ENCODE measurements at regions not wholly inside any gene's neighbourhood (a gene's known extent, or its start where the extent isn't known, plus 50 kb on each side); places are given as distances from the start of the nearest gene placed in this dataset.

DNA sequence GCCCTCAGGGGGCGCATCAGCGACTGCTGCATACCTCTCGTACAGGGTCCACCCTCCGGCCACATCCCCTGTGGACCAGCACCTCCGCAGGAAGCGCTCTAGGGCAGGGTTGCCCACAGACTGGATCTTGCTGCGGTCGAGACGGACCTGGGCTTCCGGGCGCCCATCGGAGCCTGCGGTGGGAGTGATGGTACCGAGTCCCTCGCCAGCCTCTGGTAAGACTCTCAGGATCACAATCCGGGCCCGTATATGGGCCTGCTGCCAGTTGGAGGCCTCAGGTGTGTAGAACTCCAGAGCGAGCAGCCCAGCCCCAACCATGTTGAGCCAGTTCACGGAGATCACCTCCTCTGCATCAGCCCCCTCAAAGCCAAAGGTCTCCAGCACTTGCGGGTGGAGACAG lies 323.0 kb downstream of the ANXA1 start:
- no peaks in the 10 kb centered on the region for H3K27me3 ChIP-seq
- no peak overlapping the region for H3K27ac ChIP-seq
- no peaks in the 10 kb centered on the region for H3K4me1 ChIP-seq
- in situ Hi-C loops (cut with MboI; ENCODE audit: low sequenced_read_pairs in 4 of 4), result loop anchor here in 1 of 4 donors (25.0 kb wide), 1 partner anchor 113 kb away; no protein-coding TSS in a partner anchor
- intact Hi-C loops (cut with DNase I; ENCODE audit: low total_unique reads), result no loop called here
- H3K9me3 ChIP-seq, result no peaks in the 10 kb centered on the region
- ATAC-seq (no peak), DNase-seq (no peak)
- no peak overlapping the region for H3K4me3 ChIP-seq
- no peaks in the 10 kb centered on the region for H3K36me3 ChIP-seq
- no peak for TF ChIP-seq POLR2A (IDR thresholded peaks at IDR 0.05)
- TF ChIP-seq, protein P1, sequence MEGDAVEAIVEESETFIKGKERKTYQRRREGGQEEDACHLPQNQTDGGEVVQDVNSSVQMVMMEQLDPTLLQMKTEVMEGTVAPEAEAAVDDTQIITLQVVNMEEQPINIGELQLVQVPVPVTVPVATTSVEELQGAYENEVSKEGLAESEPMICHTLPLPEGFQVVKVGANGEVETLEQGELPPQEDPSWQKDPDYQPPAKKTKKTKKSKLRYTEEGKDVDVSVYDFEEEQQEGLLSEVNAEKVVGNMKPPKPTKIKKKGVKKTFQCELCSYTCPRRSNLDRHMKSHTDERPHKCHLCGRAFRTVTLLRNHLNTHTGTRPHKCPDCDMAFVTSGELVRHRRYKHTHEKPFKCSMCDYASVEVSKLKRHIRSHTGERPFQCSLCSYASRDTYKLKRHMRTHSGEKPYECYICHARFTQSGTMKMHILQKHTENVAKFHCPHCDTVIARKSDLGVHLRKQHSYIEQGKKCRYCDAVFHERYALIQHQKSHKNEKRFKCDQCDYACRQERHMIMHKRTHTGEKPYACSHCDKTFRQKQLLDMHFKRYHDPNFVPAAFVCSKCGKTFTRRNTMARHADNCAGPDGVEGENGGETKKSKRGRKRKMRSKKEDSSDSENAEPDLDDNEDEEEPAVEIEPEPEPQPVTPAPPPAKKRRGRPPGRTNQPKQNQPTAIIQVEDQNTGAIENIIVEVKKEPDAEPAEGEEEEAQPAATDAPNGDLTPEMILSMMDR (IDR thresholded peaks at IDR 0.05 in 4 of 5, conservative IDR thresholded peaks at IDR 0.05 in 1 of 5), result no peak

DNA sequence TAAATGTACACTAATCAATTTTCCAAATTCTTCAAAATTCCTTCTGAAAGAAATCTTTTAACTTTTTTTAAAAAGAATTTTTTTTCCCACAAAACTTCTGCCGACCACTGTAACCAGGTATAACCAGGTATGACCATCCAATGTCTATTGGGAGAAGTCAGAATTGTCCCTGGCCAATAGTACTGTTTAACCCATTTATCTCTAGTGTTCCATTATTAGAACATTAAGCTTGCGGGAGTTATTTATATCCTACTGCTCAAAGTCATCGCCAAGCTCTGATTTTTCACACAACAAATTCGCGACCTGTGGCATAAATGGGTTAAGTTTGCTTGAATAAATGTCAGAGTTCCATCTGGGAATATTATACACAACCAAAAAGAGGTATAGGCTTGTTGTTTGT lies 343.2 kb downstream of the ANXA1 start:
- no peak for TF ChIP-seq POLR2A (IDR thresholded peaks at IDR 0.05)
- TF ChIP-seq, protein P1 (IDR thresholded peaks at IDR 0.05 in 4 of 5, conservative IDR thresholded peaks at IDR 0.05 in 1 of 5), result no peak
- H3K4me3 ChIP-seq, result no peak overlapping the region
- intact Hi-C loops (cut with DNase I; ENCODE audit: low total_unique reads), result no loop called here

DNA sequence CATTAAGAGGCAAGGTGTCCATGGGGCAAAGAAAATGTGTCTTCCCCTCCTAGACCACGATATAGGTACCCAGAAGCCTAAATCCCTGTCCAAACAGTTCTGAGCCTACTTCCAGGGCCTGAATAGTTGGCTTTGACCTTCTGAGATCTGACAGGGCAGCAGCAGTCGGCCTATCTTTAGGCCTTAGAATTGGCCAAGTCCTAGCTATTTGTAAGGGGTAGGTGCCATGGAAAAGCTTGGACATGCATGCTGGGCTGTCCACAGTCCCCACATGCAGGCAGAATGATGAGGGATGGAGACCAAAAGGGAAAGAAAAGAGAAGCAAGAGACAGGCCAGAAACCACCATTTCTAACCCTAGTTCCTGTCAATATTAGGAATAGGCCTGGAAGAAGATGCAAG lies 346.1 kb downstream of the ANXA1 start:
- Histone ChIP-seq H3K36me3 (no peaks in the 10 kb centered on the region), H3K4me3 (no peak overlapping the region), H3K27me3 (no peaks in the 10 kb centered on the region), H3K27ac (no peak overlapping the region), H3K9me3 (no peaks in the 10 kb centered on the region), H3K4me1 (no peaks in the 10 kb centered on the region)
- no peak for DNase-seq
- intact Hi-C loops (cut with DNase I; ENCODE audit: low total_unique reads) (no loop called here), in situ Hi-C loops (cut with MboI; ENCODE audit: low sequenced_read_pairs in 4 of 4) (loop anchor here in 1 of 4 donors (25.0 kb wide), 1 partner anchor 90 kb away; no protein-coding TSS in a partner anchor)
- no peak for TF ChIP-seq POLR2A (IDR thresholded peaks at IDR 0.05)
- TF ChIP-seq, protein P1 (IDR thresholded peaks at IDR 0.05 in 4 of 5, conservative IDR thresholded peaks at IDR 0.05 in 1 of 5), result no peak
- ATAC-seq, result no peak

More for the DNA sequence above, 343.2 kb downstream of the ANXA1 start:
- Histone ChIP-seq H3K27me3 (no peaks in the 10 kb centered on the region), H3K27ac (no peak overlapping the region), H3K36me3 (no peaks in the 10 kb centered on the region), H3K4me1 (no peaks in the 10 kb centered on the region), H3K9me3 (no peaks in the 10 kb centered on the region)
- ATAC-seq (no peak), DNase-seq (no peak)
- in situ Hi-C loops (cut with MboI; ENCODE audit: low sequenced_read_pairs in 4 of 4), result loop anchor here in 1 of 4 donors (25.0 kb wide), 1 partner anchor 92 kb away; no protein-coding TSS in a partner anchor

DNA sequence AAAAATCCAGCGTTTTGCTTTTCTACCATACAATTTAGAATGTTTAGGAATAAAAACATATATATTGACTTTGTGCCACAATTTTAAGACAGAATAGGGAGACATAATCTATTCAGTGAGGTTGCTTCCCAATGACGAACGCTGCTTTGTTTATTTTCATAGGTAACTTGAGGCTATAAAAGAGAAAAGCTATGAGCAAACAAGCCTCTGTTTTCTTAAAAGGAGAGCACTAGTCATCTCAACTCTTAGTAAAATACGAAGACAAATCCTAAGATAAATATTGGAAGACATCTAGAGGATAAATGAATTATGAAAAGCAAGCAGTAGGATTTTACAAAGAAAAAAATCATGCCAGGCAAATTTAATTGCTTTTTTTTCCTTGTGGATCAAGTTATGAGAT lies 363.6 kb downstream of the ANXA1 start:
- H3K27ac ChIP-seq, result no peak overlapping the region
- no peaks in the 10 kb centered on the region for H3K27me3 ChIP-seq
- no peak overlapping the region for H3K4me3 ChIP-seq
- TF ChIP-seq, protein P1 (IDR thresholded peaks at IDR 0.05 in 4 of 5, conservative IDR thresholded peaks at IDR 0.05 in 1 of 5), result no peak
- no peak for TF ChIP-seq POLR2A (IDR thresholded peaks at IDR 0.05)
- no peaks in the 10 kb centered on the region for H3K9me3 ChIP-seq
- intact Hi-C loops (cut with DNase I; ENCODE audit: low total_unique reads) (no loop called here), in situ Hi-C loops (cut with MboI; ENCODE audit: low sequenced_read_pairs in 4 of 4) (loop anchor here in 1 of 4 donors (25.0 kb wide), 1 partner anchor 103 kb away; no protein-coding TSS in a partner anchor)
- ATAC-seq (no peak), DNase-seq (no peak)
- H3K4me1 ChIP-seq, result no peaks in the 10 kb centered on the region
- no peaks in the 10 kb centered on the region for H3K36me3 ChIP-seq

DNA sequence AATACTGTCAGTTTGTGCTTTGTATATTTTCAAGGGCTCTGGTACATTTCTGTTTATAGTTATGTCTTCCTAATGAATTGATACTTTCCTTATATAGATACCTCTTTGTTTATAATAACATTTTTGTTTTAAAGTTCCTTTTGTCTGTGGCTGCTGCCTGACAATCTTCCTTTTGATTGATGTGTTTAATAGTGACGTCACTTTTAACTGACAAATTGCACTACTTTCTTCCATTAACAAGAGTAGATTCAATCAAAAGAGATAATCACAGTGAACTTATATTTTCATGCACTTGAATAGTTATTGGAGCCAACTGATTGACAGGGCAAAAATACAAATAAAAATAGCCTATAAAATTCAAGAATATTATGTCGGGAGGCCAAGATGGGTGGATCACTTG lies 371.7 kb downstream of the ANXA1 start:
- in situ Hi-C loops (cut with MboI; ENCODE audit: low sequenced_read_pairs in 4 of 4) (loop anchor here in 1 of 4 donors (25.0 kb wide), 1 partner anchor 111 kb away; no protein-coding TSS in a partner anchor), intact Hi-C loops (cut with DNase I; ENCODE audit: low total_unique reads) (no loop called here)
- Histone ChIP-seq H3K4me1 (no peaks in the 10 kb centered on the region), H3K36me3 (no peaks in the 10 kb centered on the region), H3K9me3 (no peaks in the 10 kb centered on the region), H3K27me3 (no peaks in the 10 kb centered on the region), H3K4me3 (no peak overlapping the region), H3K27ac (no peak overlapping the region)
- no peak for TF ChIP-seq POLR2A (IDR thresholded peaks at IDR 0.05)
- ATAC-seq (no peak), DNase-seq (no peak)

Data from gastrocnemius medialis (tissue), 4 donors.